ENCODE measurements at regions not wholly inside any gene's neighbourhood (a gene's known extent, or its start where the extent isn't known, plus 50 kb on each side); places are given as distances from the start of the nearest gene placed in this dataset.

- TF ChIP-seq CTCF (IDR thresholded peaks at IDR 0.05; ENCODE audit: low read length) (no peak), EZH2 (optimal IDR thresholded peaks at IDR 0.05; ENCODE audit: low read depth, low read length) (no peak)
These were observed 149.4 kb upstream of the CNTN3 start for GRCh38 chr3:74763830-74764229.

All from MM.1S (cell line).